AG10803 (cell line): ENCODE measurements at regions not wholly inside any gene's neighbourhood (a gene's known extent, or its start where the extent isn't known, plus 50 kb on each side); places are given as distances from the start of the nearest gene placed in this dataset.
"Not testable (repeated sequence)": the region's sequence is repeated elsewhere in the genome, so short reads cannot be mapped to it uniquely, and the experiment has no call there.

Source experiments
- DNase-seq: peaks from one replicate; pipeline ENCODE4 v3.0.0; 2010; ENCODE audit warnings: low read depth
- H3K4me3 ChIP-seq: 2 replicates; pipeline ENCODE4 v1.5.1; 2011; ENCODE audit warnings: mild to moderate bottlenecking, low read length, control low read depth
- CTCF ChIP-seq: conservative IDR thresholded peaks from 2 replicates; pipeline ENCODE4 v1.5.1; 2011; ENCODE audit warnings: mild to moderate bottlenecking, low read length, control low read depth, inconsistent platforms

GRCh38 chr11:43172477-43172876 is 139.3 kb upstream of the API5 start:
- no peak for TF ChIP-seq CTCF
- no peak for DNase-seq
- no peak overlapping the region for H3K4me3 ChIP-seq

- H3K4me3 ChIP-seq: no peak overlapping the region
- no peak for TF ChIP-seq CTCF
These were observed 133.8 kb upstream of the API5 start for GRCh38 chr11:43177975-43178374.

GRCh38 chr11:43194459-43194858 is 117.3 kb upstream of the API5 start:
- H3K4me3 ChIP-seq, DNase-seq: not testable (repeated sequence)

More at GRCh38 chr11:43177975-43178374, 133.8 kb upstream of the API5 start:
- DNase-seq: no peak

GRCh38 chr11:43197379-43197778 is 114.4 kb upstream of the API5 start:
- no peak for TF ChIP-seq CTCF
- DNase-seq: no peak
- no peak overlapping the region for H3K4me3 ChIP-seq

DNA sequence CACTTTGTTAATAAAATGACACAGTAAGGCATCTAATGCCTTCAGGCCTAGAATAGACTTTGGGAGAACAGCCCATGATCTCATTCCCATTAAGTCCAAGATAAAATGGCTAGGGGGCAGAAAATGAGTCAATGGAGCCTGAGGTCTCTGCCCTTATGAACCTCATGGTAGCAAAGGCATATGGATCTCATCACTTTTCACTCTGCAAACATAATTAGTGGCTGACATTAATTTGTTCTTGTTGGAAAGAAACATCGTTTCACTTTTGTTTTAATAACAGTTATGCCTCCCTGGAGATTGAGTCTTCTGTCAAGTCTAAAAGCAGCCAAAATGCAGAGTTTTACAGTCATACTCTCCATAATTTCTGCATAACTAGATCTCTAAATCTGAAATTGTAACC is 111.8 kb upstream of the API5 start:
- DNase-seq: no peak
- no peak for TF ChIP-seq CTCF
- no peak overlapping the region for H3K4me3 ChIP-seq

DNA sequence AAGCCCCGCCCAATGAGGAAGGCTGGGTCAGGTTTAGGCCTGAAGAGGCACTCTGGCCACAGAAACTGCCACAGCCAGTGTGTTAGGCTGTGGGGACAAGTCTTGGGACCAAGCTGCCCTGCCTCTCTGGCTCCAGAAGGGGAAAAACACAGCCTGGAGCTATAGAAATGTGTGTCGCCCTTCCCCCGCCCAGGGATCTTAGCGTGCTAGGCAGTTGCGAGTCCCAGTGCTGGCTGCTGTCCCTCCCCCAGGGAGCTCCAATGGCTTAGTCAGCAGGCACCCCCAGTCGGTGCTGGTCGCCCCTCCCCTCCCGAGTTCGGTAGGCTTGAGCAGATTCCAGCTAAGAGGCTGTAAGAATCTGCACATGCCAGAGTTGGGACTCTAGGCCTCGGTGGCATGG is 99.5 kb upstream of the API5 start:
- no peak for DNase-seq
- no peak overlapping the region for H3K4me3 ChIP-seq
- no peak for TF ChIP-seq CTCF

- TF ChIP-seq CTCF: no peak
- no peak overlapping the region for H3K4me3 ChIP-seq
- no peak for DNase-seq
These were observed 97.3 kb upstream of the API5 start for GRCh38 chr11:43214471-43214870.

DNA sequence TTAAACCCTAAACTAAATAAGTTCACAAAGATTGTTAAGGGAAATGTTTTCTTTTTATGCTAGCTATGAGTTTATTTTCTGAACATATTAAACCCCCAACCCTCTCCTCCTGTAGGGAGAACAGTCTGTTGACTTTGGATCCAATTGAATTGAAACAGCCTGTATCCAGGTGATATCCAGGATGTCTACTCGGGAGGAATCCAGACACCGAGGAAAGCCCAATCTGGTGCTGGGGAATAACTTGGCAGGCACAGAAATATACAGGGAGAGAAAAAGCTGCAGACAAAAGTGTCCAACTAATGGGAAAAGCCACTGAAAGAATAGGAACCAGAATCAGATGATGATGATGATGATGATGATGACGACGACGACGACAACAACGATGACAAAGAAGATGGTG is 93.9 kb upstream of the API5 start:
- H3K4me3 ChIP-seq: no peak overlapping the region
- TF ChIP-seq CTCF: no peak
- DNase-seq: no peak
